ENCODE measurements at regions not wholly inside any gene's neighbourhood (a gene's known extent, or its start where the extent isn't known, plus 50 kb on each side); places are given as distances from the start of the nearest gene placed in this dataset.
"Not testable (repeated sequence)": the region's sequence is repeated elsewhere in the genome, so short reads cannot be mapped to it uniquely, and the experiment has no call there.

DNA sequence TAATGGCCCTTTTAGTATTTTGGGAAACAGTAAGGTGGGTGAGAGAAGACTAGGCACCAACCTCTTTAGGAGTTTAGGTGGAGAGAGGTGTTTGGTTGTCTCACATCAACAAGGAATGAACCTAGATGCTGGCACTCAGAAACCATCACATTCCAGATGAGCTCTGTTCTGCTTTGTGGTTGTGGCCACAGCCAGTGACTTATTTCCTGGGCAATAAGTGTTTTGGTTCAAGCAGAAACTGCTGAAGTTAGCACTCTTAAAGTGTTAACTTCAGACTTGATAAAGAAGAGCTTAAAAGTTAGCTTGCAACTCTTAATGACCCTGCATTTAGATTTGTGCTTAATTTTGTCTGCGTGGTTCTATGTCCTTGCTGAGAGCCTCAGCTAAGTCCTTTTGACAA is 929.2 kb downstream of the SLC4A3 start:
- peak; percentile 69 for DNase-seq (ENCODE audit: low read depth)

DNA sequence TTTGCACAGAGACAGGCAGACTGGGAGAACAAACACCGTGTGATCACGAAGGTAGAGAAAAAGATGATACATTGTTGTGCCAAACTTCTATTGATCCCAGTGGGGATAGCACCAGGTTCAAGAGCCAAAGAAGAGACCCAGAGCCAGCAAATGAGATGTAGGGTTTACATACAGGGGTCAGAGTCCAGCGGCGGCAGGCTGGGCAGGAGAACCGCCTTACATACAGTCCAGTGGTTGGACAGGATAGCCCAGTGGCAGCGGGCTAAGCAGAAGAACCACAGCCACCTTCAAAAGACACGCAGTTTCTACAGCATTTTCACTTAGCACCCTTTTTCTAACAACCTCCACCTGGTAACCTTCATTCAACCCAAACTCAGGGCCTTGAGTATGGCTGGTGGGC is 932.8 kb downstream of the SLC4A3 start:
- DNase-seq (ENCODE audit: low read depth) = no peak

DNA sequence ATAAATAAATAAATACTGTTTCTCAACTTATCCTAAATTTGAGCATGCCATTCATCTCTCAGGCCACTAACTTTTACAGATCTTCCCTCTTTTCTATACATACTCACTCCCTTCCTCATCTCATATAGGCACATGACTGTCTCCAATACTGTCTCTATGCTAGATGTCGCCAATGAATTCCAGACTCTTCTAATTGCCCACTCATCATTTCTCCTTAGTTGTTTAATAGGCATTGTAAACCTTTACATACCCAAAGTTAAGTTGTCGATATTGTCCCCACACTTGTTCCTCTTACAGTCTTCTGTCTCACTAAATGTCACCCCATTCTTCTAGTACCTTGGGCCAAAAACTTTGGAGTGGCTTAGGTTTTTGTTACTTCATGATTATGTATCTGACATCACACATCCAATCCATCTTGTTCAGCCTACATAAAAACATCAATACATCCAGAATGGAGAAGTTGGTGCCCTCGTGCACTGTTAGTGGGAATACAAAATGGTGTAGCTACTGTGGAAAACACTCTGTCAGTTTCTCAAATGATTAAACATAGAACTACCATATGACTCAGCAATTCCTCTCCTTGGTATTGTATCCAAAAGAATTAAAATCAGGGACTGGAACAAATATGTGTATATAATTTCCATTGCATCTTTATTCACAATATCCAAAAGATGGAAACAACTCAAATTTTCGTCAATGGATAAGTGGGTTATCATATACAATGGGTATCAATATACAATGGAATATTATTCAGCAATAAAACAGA is 935.1 kb downstream of the SLC4A3 start:
- no peak for DNase-seq (ENCODE audit: low read depth)

DNA sequence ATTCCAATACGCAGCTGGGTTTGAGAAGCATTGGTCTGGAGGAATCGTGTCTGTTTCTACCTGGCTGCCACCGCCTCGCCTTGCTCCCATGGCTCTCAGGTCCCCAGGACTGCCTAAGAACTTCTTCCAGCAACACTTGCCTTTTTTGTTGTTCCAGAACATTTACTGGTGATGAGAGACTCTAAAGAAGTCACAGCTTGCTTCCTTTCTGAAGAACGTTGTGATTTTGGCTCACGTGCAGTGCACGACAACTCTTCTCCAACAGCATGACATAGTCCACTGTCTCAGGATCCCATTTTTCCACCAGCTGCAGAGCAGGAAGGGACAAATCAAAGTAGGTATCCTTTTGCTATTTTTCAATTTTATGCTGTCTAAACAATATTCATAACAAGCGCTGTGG is 940.9 kb downstream of the SLC4A3 start:
- DNase-seq (ENCODE audit: low read depth) = no peak

DNA sequence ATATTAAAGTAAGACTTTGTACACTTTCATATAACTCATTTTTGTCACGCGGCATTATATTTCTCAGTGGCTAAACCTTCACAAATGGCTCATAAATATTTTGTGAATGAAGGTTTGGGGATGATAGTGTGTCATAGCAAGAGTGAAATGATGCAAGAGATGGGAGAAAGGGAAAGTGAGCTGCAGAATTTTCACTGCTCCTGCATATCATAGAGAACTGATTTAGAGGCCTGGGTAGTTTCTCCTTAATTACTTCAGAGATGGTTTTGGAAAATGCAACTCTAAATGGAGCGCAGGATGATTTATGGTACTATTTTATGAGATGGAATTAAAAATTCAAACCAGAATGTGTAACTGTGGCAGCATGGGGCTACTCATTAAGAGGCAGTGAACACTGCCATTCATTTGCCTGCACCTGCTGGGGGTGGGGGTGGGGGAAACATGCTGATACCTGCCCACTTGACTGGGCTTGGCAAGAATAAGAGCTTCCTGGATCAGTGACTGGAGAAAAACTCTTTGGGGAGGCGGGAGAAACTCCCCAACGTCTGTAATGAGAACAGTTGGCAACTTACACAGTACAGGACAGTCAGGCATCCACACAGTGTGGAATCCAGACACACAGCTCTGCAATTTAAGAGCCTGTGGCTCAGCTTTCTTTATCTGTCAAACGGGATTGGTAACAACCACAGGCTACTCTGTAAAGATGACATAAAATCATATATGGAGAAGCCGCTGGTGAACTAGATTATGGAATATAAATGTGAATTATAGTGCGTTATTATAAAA is 941.9 kb downstream of the SLC4A3 start:
- no peak for DNase-seq (ENCODE audit: low read depth)

DNA sequence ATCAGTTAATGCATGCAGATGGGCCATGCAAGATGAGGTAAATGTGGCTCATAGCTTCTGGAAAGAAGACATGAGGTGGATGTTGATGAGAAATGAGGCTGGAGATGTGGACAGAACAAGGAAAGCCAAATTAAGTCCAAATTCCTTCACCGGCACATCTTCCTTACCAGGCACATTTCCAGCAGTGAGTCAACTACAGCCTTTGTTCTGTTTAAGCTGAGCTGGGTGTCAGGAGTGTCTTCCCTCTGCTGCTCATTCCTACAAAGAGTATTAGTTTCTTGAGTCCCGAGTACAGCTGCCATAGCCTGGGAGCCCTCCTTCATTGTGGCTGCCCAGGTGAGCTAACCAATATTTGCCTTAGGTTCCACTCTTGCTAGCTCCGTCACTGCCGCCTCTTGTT is 945.0 kb downstream of the SLC4A3 start:
- no peak for DNase-seq (ENCODE audit: low read depth)

DNA sequence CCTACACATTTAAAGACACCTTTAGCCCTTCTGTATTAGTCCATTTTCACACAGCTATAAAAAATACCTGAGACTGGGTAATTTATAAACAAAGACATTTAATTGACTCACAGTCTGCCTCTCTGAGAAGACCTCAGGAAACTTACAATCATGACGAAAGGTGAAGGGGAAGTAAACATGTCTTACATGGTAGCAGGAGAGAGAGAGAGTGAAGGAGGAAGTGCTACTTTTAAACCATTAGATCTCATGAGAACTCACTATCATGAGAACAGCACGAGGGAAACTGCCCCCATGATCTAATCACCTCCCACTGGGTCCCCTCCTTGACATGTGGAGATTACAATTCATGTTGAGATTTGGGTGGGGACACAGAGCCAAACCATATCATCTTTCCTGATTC is 946.6 kb downstream of the SLC4A3 start:
- DNase-seq (ENCODE audit: low read depth) = no peak

DNA sequence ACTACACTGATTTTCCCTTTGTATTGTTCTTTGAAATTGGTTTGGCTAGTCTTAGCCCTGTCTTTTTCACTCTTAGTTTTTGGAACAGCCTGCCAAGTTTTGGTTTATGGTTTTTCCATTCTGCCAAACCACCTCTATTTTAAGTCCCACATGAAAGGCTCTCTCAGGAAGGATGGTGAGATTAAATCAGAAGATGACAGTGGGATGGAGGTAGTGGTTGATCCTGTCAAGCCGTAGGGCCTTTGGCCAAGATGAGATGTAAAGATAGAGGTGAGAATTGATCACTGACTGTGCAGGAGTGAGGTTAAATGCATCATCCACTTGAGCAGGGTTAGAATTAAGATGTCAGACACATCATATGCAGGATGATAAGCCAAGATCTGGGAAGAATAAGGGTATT is 948.5 kb downstream of the SLC4A3 start:
- peak; percentile 41 for DNase-seq (ENCODE audit: low read depth)

DNA sequence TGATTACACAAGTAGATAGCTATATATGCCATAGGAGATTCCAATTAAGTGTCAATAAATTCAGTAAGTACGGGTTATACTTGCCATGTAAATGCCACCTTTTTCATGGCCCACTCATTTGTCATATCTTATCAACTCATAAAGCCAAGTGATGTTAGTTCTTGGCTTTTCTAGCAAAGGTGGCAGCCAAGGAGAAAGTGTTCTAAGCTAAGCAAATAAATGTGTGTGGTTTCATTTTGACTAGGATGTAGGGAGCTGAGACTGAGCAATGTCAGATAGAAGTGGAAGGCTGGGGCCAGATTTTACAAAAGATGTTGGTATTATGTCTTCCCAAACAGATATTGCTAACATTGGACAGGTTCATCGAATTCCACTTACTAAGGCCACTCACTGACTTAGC is 952.0 kb downstream of the SLC4A3 start:
- no peak for DNase-seq (ENCODE audit: low read depth)

DNA sequence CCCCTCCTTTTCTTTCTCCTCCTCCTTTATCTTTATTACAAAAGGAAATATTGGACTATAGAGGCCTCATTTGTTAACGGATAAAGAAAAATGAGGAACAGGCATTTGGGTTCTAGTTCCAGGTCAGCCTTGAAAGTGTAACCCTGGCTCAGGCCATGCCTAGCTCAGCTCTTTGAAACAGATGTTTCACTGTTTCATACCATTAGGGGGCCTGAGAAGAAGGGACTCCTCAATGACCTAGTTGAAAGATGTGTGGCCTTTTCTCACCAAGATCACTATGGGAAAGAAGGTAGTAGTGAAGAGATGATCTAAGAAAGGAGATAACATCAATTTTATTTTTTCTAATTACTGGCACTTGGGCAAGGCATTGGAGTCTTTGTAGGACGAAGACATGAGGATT is 952.7 kb downstream of the SLC4A3 start:
- no peak for DNase-seq (ENCODE audit: low read depth)

DNA sequence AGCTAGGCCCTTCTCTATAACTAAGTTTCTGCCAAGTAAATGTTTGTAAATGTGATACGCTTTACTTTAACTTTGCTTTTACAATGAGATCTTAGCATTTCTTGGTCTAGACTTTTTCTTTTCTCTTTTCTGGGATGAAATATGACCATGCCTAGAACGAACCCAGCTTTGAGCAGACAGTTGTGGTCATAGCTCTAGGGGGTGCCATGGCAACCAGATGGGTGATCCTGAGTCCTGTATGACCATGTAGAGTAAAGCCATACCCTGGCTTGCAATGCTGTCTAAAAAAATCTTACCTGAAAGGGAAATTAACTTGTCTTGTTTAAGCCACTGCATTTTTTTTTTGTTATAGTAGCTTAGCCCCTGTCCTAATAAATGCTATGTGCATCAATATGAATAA is 956.3 kb downstream of the SLC4A3 start:
- no peak for DNase-seq (ENCODE audit: low read depth)

DNA sequence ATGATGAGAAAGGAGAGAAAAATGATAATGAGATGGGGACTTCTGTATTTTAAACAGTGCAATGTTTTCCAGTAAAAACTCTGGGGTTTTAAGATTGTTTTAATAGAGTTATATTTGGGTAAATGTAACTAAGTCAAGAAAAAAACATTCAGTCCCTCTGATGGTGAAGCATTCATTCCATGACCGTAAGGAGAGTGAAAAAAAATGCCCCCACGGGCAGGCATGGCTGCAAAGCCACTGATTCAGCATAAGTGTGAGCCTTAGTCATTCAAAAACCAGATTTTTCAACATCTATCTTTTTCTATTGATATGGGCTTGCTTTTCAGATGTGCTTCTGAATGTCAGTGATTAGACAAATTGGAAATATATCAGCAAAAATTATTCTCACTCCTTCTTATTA is 957.8 kb downstream of the SLC4A3 start:
- DNase-seq (ENCODE audit: low read depth) = no peak

DNA sequence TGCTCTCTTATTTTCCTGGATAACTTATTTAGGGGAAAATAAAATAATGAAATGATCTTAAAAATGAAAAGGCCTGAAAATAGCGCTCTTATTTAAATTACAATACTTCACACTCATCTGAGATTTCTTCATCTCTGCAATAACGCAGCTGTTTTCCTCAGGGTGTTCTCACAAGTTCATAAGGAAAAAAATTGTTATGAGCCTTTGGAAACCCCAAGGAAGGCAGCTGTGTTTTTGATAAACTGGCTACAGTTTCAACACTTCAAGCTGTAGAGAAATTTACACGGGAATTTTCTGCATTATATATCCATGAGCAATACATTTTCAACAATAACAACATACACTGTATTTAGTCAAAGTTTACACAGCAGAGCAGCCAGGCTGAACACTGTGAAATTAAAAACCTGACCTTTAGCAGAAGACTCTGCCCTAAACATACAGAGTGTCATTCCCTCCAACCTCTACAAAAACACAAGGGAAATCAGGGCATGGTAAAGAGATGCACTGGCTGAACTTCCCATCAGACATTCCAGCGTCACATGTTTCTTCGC is 959.6 kb downstream of the SLC4A3 start:
- DNase-seq (ENCODE audit: low read depth) = peak; percentile 3

DNA sequence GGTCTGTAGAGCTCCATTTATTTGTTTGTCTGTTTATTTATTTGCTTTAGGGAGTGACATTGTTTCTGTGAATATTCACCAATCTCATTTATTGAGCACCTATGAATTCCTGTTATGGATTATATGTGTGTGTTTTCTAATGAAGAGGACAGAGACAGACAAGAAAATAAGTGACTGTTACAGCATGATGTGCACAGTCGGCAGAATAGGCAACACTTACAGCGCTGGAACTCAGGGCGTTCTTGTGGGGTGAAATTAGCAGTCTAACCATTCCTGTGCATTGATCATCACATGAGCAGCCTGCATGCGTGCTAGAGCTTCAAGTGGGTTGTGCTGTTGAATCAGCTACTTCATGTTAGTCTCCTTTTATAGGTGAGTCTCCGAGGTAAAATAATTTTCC is 960.7 kb downstream of the SLC4A3 start:
- DNase-seq (ENCODE audit: low read depth) = no peak

DNA sequence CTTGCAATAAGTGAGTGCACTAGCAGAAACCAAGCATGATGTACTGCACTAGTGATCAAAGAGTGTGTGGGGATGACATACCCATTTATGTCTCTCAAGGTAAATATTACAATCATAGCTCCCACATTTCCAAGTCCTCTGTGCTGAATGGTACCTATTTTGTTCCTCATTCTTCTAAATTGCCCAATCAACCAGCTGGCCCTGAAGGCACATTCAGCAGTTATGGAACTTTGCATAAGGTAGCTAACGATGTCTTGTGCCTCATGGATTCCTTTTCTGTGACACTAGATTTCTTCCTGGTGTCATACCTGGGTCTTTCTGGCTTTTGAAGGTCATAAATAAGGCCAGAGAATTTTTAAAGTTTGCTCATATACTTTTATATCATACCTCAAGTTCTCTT is 963.0 kb downstream of the SLC4A3 start:
- no peak for DNase-seq (ENCODE audit: low read depth)

DNA sequence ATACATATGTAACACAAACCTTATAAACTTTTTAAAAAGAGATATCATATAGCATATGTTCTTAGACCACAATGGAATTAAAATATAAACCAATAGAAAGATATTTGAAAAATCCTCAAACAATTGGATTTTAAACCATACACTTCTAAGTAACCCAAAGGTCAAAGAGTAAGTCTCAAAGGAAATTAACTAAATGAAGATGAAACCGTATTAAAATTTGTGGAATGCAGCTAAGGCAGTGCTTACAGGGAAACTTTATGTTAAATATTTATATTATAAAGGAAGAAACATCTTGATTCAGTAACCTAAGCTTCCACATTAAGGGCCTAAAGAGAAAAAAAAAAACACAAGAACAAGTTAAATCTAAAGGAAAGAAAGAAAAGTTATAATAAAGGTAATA is 966.1 kb downstream of the SLC4A3 start:
- DNase-seq (ENCODE audit: low read depth) = no peak

DNA sequence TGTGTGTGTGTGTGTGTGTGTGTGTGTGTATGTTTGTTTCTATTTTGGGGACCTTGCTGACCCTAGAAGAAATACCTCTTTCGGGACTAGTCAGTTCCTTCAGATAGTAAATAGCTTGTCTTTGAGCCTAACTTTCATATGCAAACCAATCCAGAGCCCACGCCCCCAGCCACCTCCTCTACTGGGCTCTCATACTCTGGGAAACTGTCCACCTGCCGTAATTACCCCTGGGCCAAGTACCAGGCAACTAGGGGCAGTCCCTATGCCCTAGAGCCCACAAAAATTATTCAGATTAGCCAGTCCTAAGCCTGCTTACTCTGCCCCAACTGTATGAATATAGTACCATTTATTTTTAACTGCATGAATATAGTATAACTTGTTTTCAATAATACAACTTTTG is 970.4 kb downstream of the EPHA4 start:
- DNase-seq (ENCODE audit: low read depth) = no peak

DNA sequence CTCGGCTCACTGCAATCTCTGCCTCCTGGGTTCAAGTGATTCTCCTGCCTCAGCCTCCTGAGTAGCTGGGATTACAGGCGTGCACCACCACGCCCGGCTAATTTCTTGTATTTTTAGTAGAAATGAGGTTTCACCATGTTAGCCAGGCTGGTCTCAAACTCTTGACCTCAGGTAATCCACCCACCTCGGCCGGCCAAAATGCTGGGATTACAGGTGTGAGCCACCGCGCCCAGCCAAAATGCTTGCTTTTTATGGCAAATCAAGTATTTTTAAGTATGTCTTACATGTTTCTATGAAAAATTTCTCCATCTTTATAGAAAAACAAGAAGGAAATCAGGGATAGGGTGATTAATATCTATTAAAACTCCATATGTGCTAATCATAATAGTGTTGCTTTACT is 959.1 kb downstream of the EPHA4 start:
- not testable (repeated sequence) for DNase-seq (ENCODE audit: low read depth)

DNA sequence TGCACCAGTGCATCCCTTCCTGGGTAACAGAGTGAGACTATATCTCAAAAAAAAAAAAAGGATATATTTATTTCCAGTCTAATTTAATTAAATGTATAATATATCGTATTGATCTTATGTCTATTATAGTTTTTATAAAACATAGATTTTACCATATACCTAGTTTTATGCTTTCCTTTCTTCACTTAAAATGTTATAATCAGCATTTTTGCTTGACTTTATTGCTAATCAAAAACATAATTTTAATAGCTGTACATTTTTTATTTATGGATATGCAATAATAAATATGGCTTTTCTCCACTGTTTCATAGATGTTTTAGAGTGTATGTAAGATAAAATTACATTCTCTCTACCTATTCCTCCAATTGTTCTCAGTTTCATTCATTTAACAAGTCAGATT is 958.0 kb downstream of the EPHA4 start:
- no peak for DNase-seq (ENCODE audit: low read depth)

DNA sequence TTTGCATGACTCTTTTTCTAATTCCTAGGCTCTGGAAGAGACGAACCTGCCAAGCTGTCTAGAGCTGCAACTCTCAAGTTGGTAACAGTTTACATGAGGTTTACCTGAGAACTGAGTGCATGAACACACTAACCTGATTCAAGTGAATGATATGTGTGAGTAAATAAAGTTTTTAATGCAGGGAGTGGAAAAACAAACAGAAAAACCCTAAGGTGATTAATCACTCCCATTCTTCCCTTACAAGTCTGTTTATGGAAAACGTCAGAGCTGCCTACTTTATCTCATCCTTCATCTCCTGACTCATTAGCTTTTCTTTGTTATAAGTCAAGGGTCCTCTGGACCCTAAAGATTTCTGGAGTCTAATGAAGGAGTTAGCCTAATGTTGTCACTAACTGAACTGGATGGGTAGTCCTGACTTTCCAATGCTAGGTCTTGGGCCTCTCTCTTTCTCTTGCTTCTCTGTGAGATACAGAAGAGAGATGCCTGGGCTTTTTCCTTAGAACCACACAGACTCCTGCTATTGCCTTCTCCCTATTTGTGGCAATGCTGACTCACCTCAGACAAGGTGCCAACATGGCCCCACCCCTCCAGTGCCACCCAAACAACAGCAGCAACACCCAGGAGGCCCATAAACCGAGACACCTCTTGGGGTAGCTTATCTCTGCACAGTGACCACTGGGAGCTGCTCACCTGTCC is 952.4 kb downstream of the EPHA4 start:
- DNase-seq (ENCODE audit: low read depth) = peak; percentile 54

DNA sequence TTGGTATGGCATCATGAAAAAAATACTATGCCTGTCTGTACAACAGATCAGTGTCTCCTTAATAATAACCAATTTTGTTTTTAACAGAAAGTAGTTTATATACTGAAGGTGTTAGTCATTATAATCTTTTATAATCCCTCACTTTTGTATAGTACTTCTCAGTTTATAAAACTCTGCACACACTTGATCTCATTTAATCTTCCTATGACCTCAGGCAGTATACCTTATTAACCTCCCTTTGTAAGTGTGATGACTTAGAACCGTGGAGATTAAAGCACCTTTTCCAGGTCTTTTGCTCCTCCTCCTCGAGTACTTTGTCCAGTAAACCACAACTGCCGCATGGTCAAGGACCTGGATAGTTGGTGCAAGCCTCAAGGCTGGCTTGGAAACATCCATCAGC is 945.5 kb downstream of the EPHA4 start:
- no peak for DNase-seq (ENCODE audit: low read depth)

DNA sequence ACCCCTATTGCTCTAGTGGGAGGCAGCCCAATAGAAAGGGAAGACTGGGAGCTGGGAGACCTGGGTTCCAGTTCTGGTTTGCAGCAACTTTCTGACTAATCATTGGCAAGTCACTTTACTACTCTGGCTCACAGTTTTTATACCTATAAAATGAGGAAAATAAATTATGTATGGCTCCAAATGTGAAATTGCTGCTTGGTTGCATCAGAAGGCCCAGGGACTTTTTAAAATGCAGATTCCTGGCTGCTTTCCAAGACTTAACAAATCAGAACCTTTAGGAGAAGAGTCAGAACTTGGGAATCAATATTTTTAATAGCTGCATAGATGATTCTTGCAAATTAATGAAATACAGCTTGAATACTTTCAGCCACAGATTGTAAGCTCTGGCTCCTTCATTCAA is 943.9 kb downstream of the EPHA4 start:
- DNase-seq (ENCODE audit: low read depth) = no peak

DNA sequence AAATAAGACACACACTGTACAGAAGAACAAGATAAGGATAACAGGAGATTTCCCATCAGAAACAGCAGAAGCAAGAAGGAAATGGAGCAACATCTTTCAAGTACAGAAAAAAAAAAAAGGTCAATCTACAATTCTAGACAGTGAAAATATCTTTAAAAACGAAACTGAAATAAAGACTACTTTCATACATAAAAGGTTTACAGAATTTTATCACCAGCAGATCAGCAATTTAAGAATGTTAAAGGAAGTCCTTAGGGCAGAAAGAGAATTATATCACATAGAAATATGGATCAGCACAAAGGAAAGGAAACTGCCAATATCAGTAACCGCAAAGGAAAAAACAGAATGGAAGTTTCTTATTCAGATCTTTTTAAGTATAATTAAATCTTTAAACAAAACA is 931.0 kb downstream of the EPHA4 start:
- no peak for DNase-seq (ENCODE audit: low read depth)

All from amniotic epithelial cell (primary cell).